ENCODE measurements at regions not wholly inside any gene's neighbourhood (a gene's known extent, or its start where the extent isn't known, plus 50 kb on each side); places are given as distances from the start of the nearest gene placed in this dataset.

- no peak for DNase-seq (ENCODE audit: low read depth in 3 of 3, low spot score in 2 of 3)
Measured at GRCh38 chr18:2390158-2390557, 181.1 kb downstream of the METTL4 start.

GRCh38 chr18:2391470-2391869 lies 179.8 kb downstream of the METTL4 start:
- DNase-seq (ENCODE audit: low read depth in 3 of 3, low spot score in 2 of 3): no peak

- no peak for DNase-seq (ENCODE audit: low read depth in 3 of 3, low spot score in 2 of 3)
Measured at GRCh38 chr18:2392446-2392845, 178.9 kb downstream of the METTL4 start.

GRCh38 chr18:2394684-2395083 lies 176.6 kb downstream of the METTL4 start:
- DNase-seq (ENCODE audit: low read depth in 3 of 3, low spot score in 2 of 3): no peak

GRCh38 chr18:2395427-2396161 lies 175.7 kb downstream of the METTL4 start:
- DNase-seq (ENCODE audit: low read depth in 3 of 3, low spot score in 2 of 3): no peak

GRCh38 chr18:2396162-2396505 lies 175.2 kb downstream of the METTL4 start:
- no peak for DNase-seq (ENCODE audit: low read depth in 3 of 3, low spot score in 2 of 3)

- no peak for DNase-seq (ENCODE audit: low read depth in 3 of 3, low spot score in 2 of 3)
Measured at GRCh38 chr18:2400701-2401196, 170.6 kb downstream of the METTL4 start.

- no peak for DNase-seq (ENCODE audit: low read depth in 3 of 3, low spot score in 2 of 3)
Measured at GRCh38 chr18:2402084-2402483, 169.2 kb downstream of the METTL4 start.

GRCh38 chr18:2406544-2406943 lies 164.8 kb downstream of the METTL4 start:
- DNase-seq (ENCODE audit: low read depth in 3 of 3, low spot score in 2 of 3): no peak

GRCh38 chr18:2407961-2408360 lies 163.3 kb downstream of the METTL4 start:
- DNase-seq (ENCODE audit: low read depth in 3 of 3, low spot score in 2 of 3): no peak

GRCh38 chr18:2409906-2410305 lies 161.4 kb downstream of the METTL4 start:
- DNase-seq (ENCODE audit: low read depth in 3 of 3, low spot score in 2 of 3): no peak

GRCh38 chr18:2410688-2411087 lies 160.6 kb downstream of the METTL4 start:
- no peak for DNase-seq (ENCODE audit: low read depth in 3 of 3, low spot score in 2 of 3)

GRCh38 chr18:2411381-2411960 lies 159.8 kb downstream of the METTL4 start:
- no peak for DNase-seq (ENCODE audit: low read depth in 3 of 3, low spot score in 2 of 3)

- no peak for DNase-seq (ENCODE audit: low read depth in 3 of 3, low spot score in 2 of 3)
Measured at GRCh38 chr18:2412281-2412680, 159.0 kb downstream of the METTL4 start.

- DNase-seq (ENCODE audit: low read depth in 3 of 3, low spot score in 2 of 3): no peak
Measured at GRCh38 chr18:2412996-2413751, 158.1 kb downstream of the METTL4 start.

- no peak for DNase-seq (ENCODE audit: low read depth in 3 of 3, low spot score in 2 of 3)
Measured at GRCh38 chr18:2414235-2414634, 157.1 kb downstream of the METTL4 start.

GRCh38 chr18:2415656-2416055 lies 155.6 kb downstream of the METTL4 start:
- no peak for DNase-seq (ENCODE audit: low read depth in 3 of 3, low spot score in 2 of 3)

GRCh38 chr18:2417861-2418610 lies 153.3 kb downstream of the METTL4 start:
- DNase-seq (ENCODE audit: low read depth in 3 of 3, low spot score in 2 of 3): no peak

GRCh38 chr18:2420367-2420766 lies 150.9 kb downstream of the METTL4 start:
- no peak for DNase-seq (ENCODE audit: low read depth in 3 of 3, low spot score in 2 of 3)

GRCh38 chr18:2423761-2424160 lies 147.5 kb downstream of the METTL4 start:
- DNase-seq (ENCODE audit: low read depth in 3 of 3, low spot score in 2 of 3): no peak

- DNase-seq (ENCODE audit: low read depth in 3 of 3, low spot score in 2 of 3): no peak
Measured at GRCh38 chr18:2424420-2424819, 146.9 kb downstream of the METTL4 start.
